ENCODE measurements at regions not wholly inside any gene's neighbourhood (a gene's known extent, or its start where the extent isn't known, plus 50 kb on each side); places are given as distances from the start of the nearest gene placed in this dataset.

- no peak for TF ChIP-seq ZNF146 (tag by site-specific recombination; IDR thresholded peaks at IDR 0.05)
- no peak for TF ChIP-seq ZNF121 (tag by site-specific recombination; IDR thresholded peaks at IDR 0.05)
Observed at GRCh38 chr5:74235552-74235951, 405.0 kb downstream of the ENC1 start (continued).

GRCh38 chr5:74233571-74233970 lies 407.0 kb downstream of the ENC1 start:
- H3K27ac ChIP-seq (ENCODE audit: extremely low read depth, low read depth, low read length) = no peak overlapping the region
- H3K4me3 ChIP-seq (ENCODE audit: low read depth, low read length) = no peak overlapping the region
- no peaks in the 10 kb centered on the region for H3K4me1 ChIP-seq (ENCODE audit: control insufficient read depth, insufficient read depth, low read length)
- ChIA-PET CTCF (interaction anchor here (0.6 kb wide), 1 partner anchor 415 kb away, joined by 3 read pairs; no protein-coding TSS in a partner anchor), POLR2A (no interaction called here)
- H3K9me3 ChIP-seq (ENCODE audit: control insufficient read depth, insufficient read depth, low read depth, low read length) = no peaks in the 10 kb centered on the region
- H3K36me3 ChIP-seq (ENCODE audit: control insufficient read depth in 2 of 2, insufficient read depth in 1 of 2, low read length in 2 of 2) = no peaks in the 10 kb centered on the region
- TF ChIP-seq ZNF707 (tag by site-specific recombination; IDR thresholded peaks at IDR 0.05) (no peak), ZNF24 (tag by site-specific recombination; IDR thresholded peaks at IDR 0.05) (no peak), ZNF366 (tag by site-specific recombination; conservative IDR thresholded peaks at IDR 0.05) (no peak), MZF1 (tag by site-specific recombination; IDR thresholded peaks at IDR 0.05; ENCODE audit: borderline replicate concordance) (no peak), ZNF239 (tag by site-specific recombination; IDR thresholded peaks at IDR 0.05) (no peak), ZNF280C (tag by site-specific recombination; IDR thresholded peaks at IDR 0.05) (no peak), OVOL3 (tag by site-specific recombination; IDR thresholded peaks at IDR 0.05) (no peak), KLF17 (tag by site-specific recombination; IDR thresholded peaks at IDR 0.05) (no peak), ZNF169 (tag by site-specific recombination; IDR thresholded peaks at IDR 0.05) (no peak), REPIN1 (tag by site-specific recombination; IDR thresholded peaks at IDR 0.05; ENCODE audit: low read depth) (no peak), YY2 (tag by site-specific recombination; IDR thresholded peaks at IDR 0.05) (no peak), ELK4 (IDR thresholded peaks at IDR 0.05; ENCODE audit: borderline replicate concordance, low read depth, low read length) (no peak), SCRT1 (tag by site-specific recombination; IDR thresholded peaks at IDR 0.05; ENCODE audit: borderline replicate concordance) (no peak), ZBTB17 (tag by site-specific recombination; IDR thresholded peaks at IDR 0.05) (no peak), ZNF148 (tag by site-specific recombination; IDR thresholded peaks at IDR 0.05; ENCODE audit: borderline replicate concordance) (no peak), ZNF274 (IDR thresholded peaks at IDR 0.05; ENCODE audit: low read length) (no peak), ZNF274 (tag by site-specific recombination; IDR thresholded peaks at IDR 0.05; ENCODE audit: borderline replicate concordance) (no peak), ZNF621 (tag by site-specific recombination; IDR thresholded peaks at IDR 0.05) (no peak), KLF16 (tag by site-specific recombination; IDR thresholded peaks at IDR 0.05) (no peak)

Measured in HEK293 (cell line).